AG04450 (cell line): ENCODE measurements at regions not wholly inside any gene's neighbourhood (a gene's known extent, or its start where the extent isn't known, plus 50 kb on each side); places are given as distances from the start of the nearest gene placed in this dataset.

Experiments
- CTCF ChIA-PET: fragments of 300-600, 350-600 bp; formaldehyde crosslinking; extraction: SDS; loops from one replicate; lab custom pipeline; 2022; ENCODE audit warnings: antibody characterized with exemption, inconsistent platforms; lab: Charles Lee
- POLR2A ChIA-PET: fragments of 350-600 bp; formaldehyde crosslinking; extraction: SDS; loops from one replicate; lab custom pipeline; 2021; ENCODE audit warnings: antibody characterized with exemption, inconsistent platforms; lab: Yijun Ruan, JAX
- DNase-seq: peaks from one replicate; pipeline ENCODE4 v3.0.0-alpha.2; 2011; ENCODE audit warnings: low read depth, low spot score
- H3K27ac ChIP-seq: one replicate; pipeline ENCODE4 v1.5.1; 2012; ENCODE audit warnings: low read depth, low read length, control low read depth
- H3K27me3 ChIP-seq: one replicate; pipeline ENCODE4 v1.6.0; 2012; ENCODE audit warnings: low read length; ENCODE audit not compliant: control insufficient read depth, insufficient read depth
- H3K4me3 ChIP-seq: 2 replicates; pipeline ENCODE4 v1.5.1; 2011; ENCODE audit warnings: mild to moderate bottlenecking, low read depth, low read length, control low read depth
- H3K9me3 ChIP-seq: 2 replicates; pipeline ENCODE4 v1.5.1; 2012; ENCODE audit warnings: low read length; ENCODE audit not compliant: control insufficient read depth, insufficient read depth
- CTCF ChIP-seq: IDR thresholded peaks from 2 replicates; pipeline ENCODE4 v1.5.1; 2011; ENCODE audit warnings: low read depth, low read length, control low read depth, inconsistent platforms

- Histone ChIP-seq H3K9me3 (peaks cover 4% of the 10 kb centered on the region; the same call in 1 of the 2 replicates), H3K27ac (no peak overlapping the region), H3K4me3 (no peak overlapping the region), H3K27me3 (no peaks in the 10 kb centered on the region)
- POLR2A ChIA-PET = no interaction called here
- DNase-seq = no peak
- TF ChIP-seq CTCF = no peak
- CTCF ChIA-PET = no interaction called here
Observed at GRCh38 chr4:130628531-130628930, 1532.6 kb downstream of the C4orf33 start.

GRCh38 chr4:130632731-130633604, 1537.0 kb downstream of the C4orf33 start:
- no peak overlapping the region for H3K4me3 ChIP-seq
- no peak for DNase-seq
- H3K27me3 ChIP-seq = no peaks in the 10 kb centered on the region
- CTCF ChIA-PET = no interaction called here
- no peak overlapping the region for H3K27ac ChIP-seq
- TF ChIP-seq CTCF = no peak
- POLR2A ChIA-PET = no interaction called here
- peaks cover 4% of the 10 kb centered on the region; the same call in 1 of the 2 replicates for H3K9me3 ChIP-seq

GRCh38 chr4:130636486-130636885, 1540.5 kb downstream of the C4orf33 start:
- Histone ChIP-seq H3K27me3 (no peaks in the 10 kb centered on the region), H3K4me3 (no peak overlapping the region), H3K9me3 (peaks cover 7% of the 10 kb centered on the region; the same call in 1 of the 2 replicates), H3K27ac (no peak overlapping the region)
- no peak for DNase-seq
- CTCF ChIA-PET = no interaction called here
- TF ChIP-seq CTCF = no peak
- POLR2A ChIA-PET = no interaction called here

GRCh38 chr4:130640592-130640991, 1544.6 kb downstream of the C4orf33 start:
- no peak for TF ChIP-seq CTCF
- ChIA-PET POLR2A (no interaction called here), CTCF (no interaction called here)
- no peak for DNase-seq
- H3K4me3 ChIP-seq = no peak overlapping the region
- no peak overlapping the region for H3K27ac ChIP-seq
- H3K27me3 ChIP-seq = no peaks in the 10 kb centered on the region
- peaks cover 3% of the 10 kb centered on the region; the same call in 1 of the 2 replicates for H3K9me3 ChIP-seq

GRCh38 chr4:130646886-130647285, 1550.9 kb downstream of the C4orf33 start:
- ChIA-PET CTCF (no interaction called here), POLR2A (no interaction called here)
- TF ChIP-seq CTCF = no peak
- Histone ChIP-seq H3K27me3 (no peaks in the 10 kb centered on the region), H3K9me3 (peaks cover 9% of the 10 kb centered on the region; the same call in 1 of the 2 replicates), H3K27ac (no peak overlapping the region), H3K4me3 (no peak overlapping the region)
- no peak for DNase-seq
